Gastrocnemius medialis (tissue), 4 donors: ENCODE measurements at regions not wholly inside any gene's neighbourhood (a gene's known extent, or its start where the extent isn't known, plus 50 kb on each side); places are given as distances from the start of the nearest gene placed in this dataset.

Experiments used
- CTCF ChIP-seq, 5 experiments: fragments of 450-650 bp in 3 of 5; fragments of 200-600 bp in 2 of 5; sonication (generic) in 2 of 5; IDR thresholded peaks in 4 of 5; conservative IDR thresholded peaks in 1 of 5; 1 replicate in 4 of 5; 2 replicates in 1 of 5; pipeline ENCODE4 v1.5.1; 2016 to 2019; ENCODE audit warnings: antibody characterized with exemption in 5 of 5, mild to moderate bottlenecking in 3 of 5, moderate library complexity in 3 of 5
- POLR2A ChIP-seq, 2 donors: fragments of 450-650 bp; IDR thresholded peaks; one replicate each; pipeline ENCODE4 v1.6.1; 2017; ENCODE audit warnings: antibody characterized with exemption in 2 of 2, mild to moderate bottlenecking in 2 of 2, moderate library complexity in 2 of 2

DNA sequence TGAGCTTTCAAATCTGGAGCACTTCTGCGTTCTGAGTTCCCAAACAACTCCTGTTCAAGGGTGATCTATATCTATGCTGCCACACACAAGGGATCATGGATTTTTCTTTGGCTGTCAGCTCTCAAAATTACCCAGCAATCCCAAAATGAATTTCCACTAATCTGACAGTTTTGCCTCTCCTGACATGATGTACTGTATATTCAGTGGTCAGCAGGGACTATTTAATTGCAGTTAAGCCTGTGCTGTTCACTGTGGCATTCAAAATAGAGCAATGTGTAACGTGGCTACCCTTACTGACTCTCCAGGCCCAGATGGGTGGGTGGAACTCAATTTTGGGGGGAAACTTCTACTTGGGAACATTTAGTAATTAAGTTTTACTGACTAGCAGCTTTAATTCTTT, 283.8 kb upstream of the TSHZ2 start:
- TF ChIP-seq CTCF (IDR thresholded peaks at IDR 0.05 in 4 of 5, conservative IDR thresholded peaks at IDR 0.05 in 1 of 5) (no peak), POLR2A (IDR thresholded peaks at IDR 0.05) (no peak)
